B cell (primary cell): ENCODE measurements at regions not wholly inside any gene's neighbourhood (a gene's known extent, or its start where the extent isn't known, plus 50 kb on each side); places are given as distances from the start of the nearest gene placed in this dataset.

Experiments used
- ATAC-seq: fragments of 200-7000 bp; cut with Tn5 transposase; one replicate; pipeline ENCODE4 v1.10.0; 2021; ENCODE audit warnings: low read depth, mild to moderate bottlenecking, moderate number of reproducible peaks, moderate library complexity
- CTCF ChIA-PET: fragments of 350-600 bp; sonication (Branson Sonifier 250); formaldehyde crosslinking; loops from one replicate; lab custom pipeline; 2021; ENCODE audit warnings: antibody characterized with exemption, inconsistent platforms; lab: Charles Lee
- POLR2A ChIA-PET: fragments of 350-600 bp; sonication (Branson Sonifier 250); formaldehyde crosslinking; loops from one replicate; lab custom pipeline; 2021; ENCODE audit warnings: antibody characterized with exemption; lab: Charles Lee
- DNase-seq: peaks from one replicate; pipeline ENCODE4 v3.0.0; 2013
- H2AFZ ChIP-seq: 2 replicates; pipeline ENCODE4 v1.6.1; 2012; ENCODE audit warnings: mild to moderate bottlenecking, low read depth, low read length; ENCODE audit not compliant: insufficient read depth, poor library complexity, severe bottlenecking
- H3K27ac ChIP-seq, 2 donors: 1 replicate in 1 of 2; 2 replicates in 1 of 2; pipeline ENCODE4 v1.5.1; 2012 to 2013; ENCODE audit warnings: low read length in 2 of 2, mild to moderate bottlenecking in 2 of 2, moderate library complexity in 1 of 2
- H3K27me3 ChIP-seq, 4 experiments: fragments of 200-600 bp in 1 of 4; sonication (generic) in 1 of 4; replicated peaks in 1 of 4; 1 replicate in 2 of 4; 2 replicates in 2 of 4; pipeline versions ENCODE4 v1.6.1 to v1.7.0; 2013 to 2016; ENCODE audit warnings: low read length in 3 of 4, mild to moderate bottlenecking in 2 of 4, mixed read lengths in 1 of 4, moderate library complexity in 1 of 4; ENCODE audit not compliant: insufficient read depth in 4 of 4, control insufficient read depth in 3 of 4; ENCODE audit errors: control extremely low read depth in 1 of 4
- H3K36me3 ChIP-seq, 2 experiments: replicated peaks in 1 of 2; 1 replicate in 1 of 2; 2 replicates in 1 of 2; pipeline versions ENCODE4 v1.6.1 to v1.7.1; 2013; ENCODE audit warnings: low read length in 1 of 2; ENCODE audit not compliant: insufficient read depth in 2 of 2, control insufficient read depth in 1 of 2; ENCODE audit errors: control extremely low read depth in 1 of 2, extremely low read depth in 1 of 2
- H3K4me1 ChIP-seq, 2 donors: fragments of 200-600 bp in 1 of 2; sonication (generic) in 1 of 2; 1 replicate in 1 of 2; 2 replicates in 1 of 2; pipeline versions ENCODE4 v1.5.1 to v1.6.1; 2013 to 2017; ENCODE audit warnings: low read length in 2 of 2; ENCODE audit not compliant: control insufficient read depth in 2 of 2, insufficient read depth in 2 of 2
- H3K4me2 ChIP-seq: replicated peaks from 2 replicates; pipeline ENCODE3; 2012; ENCODE audit warnings: mild to moderate bottlenecking, low read depth, low read length; ENCODE audit not compliant: poor library complexity, severe bottlenecking
- H3K4me3 ChIP-seq, 5 experiments: fragments of 200-600 bp in 1 of 5; sonication (generic) in 1 of 5; 1 replicate in 3 of 5; 2 replicates in 2 of 5; pipeline versions ENCODE4 v1.5.1 to v1.7.0; 2011 to 2016; ENCODE audit warnings: low read length in 4 of 5, mild to moderate bottlenecking in 4 of 5, low read depth in 2 of 5, control low read depth in 1 of 5, moderate library complexity in 1 of 5; ENCODE audit not compliant: insufficient read depth in 1 of 5; ENCODE audit errors: control extremely low read depth in 1 of 5, extremely low read depth in 1 of 5
- H3K79me2 ChIP-seq: fragments of 200-600 bp; sonication (generic); one replicate; pipeline ENCODE4 v1.6.0; 2016; ENCODE audit warnings: low read length; ENCODE audit not compliant: control insufficient read depth, insufficient read depth
- H3K9ac ChIP-seq: fragments of 200-600 bp; sonication (generic); 2 replicates; pipeline ENCODE4 v1.6.1; 2017; ENCODE audit warnings: mild to moderate bottlenecking, low read length, moderate library complexity
- H3K9me3 ChIP-seq, 3 donors: one replicate each; pipeline versions ENCODE4 v1.6.1 to v1.7.1; 2013; ENCODE audit warnings: low read length in 2 of 3; ENCODE audit not compliant: control insufficient read depth in 2 of 3, insufficient read depth in 1 of 3; ENCODE audit errors: control extremely low read depth in 1 of 3
- H4K20me1 ChIP-seq: 2 replicates; pipeline ENCODE4 v1.6.0; 2012; ENCODE audit warnings: mild to moderate bottlenecking, low read length; ENCODE audit not compliant: insufficient read depth, control insufficient read depth, poor library complexity, severe bottlenecking
- H3K27ac Mint-ChIP-seq: one replicate; pipeline ENCODE4 v1.8.0; 2021; ENCODE audit warnings: mixed read lengths
- H3K27me3 Mint-ChIP-seq: one replicate; pipeline ENCODE4 v1.8.0; 2021; ENCODE audit warnings: mixed read lengths
- H3K4me1 Mint-ChIP-seq: one replicate; pipeline ENCODE4 v1.8.0; 2021; ENCODE audit warnings: mixed read lengths
- H3K4me3 Mint-ChIP-seq: one replicate; pipeline ENCODE4 v1.8.0; 2021; ENCODE audit warnings: mixed read lengths
- H3K9me3 Mint-ChIP-seq: one replicate; pipeline ENCODE4 v1.8.0; 2022; ENCODE audit warnings: mixed read lengths; ENCODE audit not compliant: insufficient read depth
- CTCF ChIP-seq: fragments of 200-600 bp; IDR thresholded peaks from one replicate; pipeline ENCODE4 v1.8.0; 2022; ENCODE audit warnings: antibody characterized with exemption, mild to moderate bottlenecking
- EZH2 ChIP-seq: IDR thresholded peaks from 2 replicates; pipeline ENCODE4 v1.6.1; 2012; ENCODE audit warnings: borderline replicate concordance, low read depth, mild to moderate bottlenecking, moderate library complexity, low read length; ENCODE audit not compliant: insufficient read depth, poor library complexity, severe bottlenecking
- WGBS: methylation state at CpG from one replicate; pipeline ENCODE4 v1.1.5; 2013; ENCODE audit warnings: missing lambda C conversion rate; ENCODE audit not compliant: insufficient coverage; 5-methylcytosine and 5-hydroxymethylcytosine counted together
- intact Hi-C: fragments of 100-400 bp; cut with micrococcal nuclease; formaldehyde crosslinking; loops from one replicate; pipeline ENCODE4 v1.10.0; 2022

- no peak for DNase-seq
- Mint-ChIP-seq H3K9me3 (no peaks in the 10 kb centered on the region), H3K27ac (no peak overlapping the region), H3K27me3 (peaks cover 3% of the 10 kb centered on the region), H3K4me3 (no peak overlapping the region), H3K4me1 (peaks cover 3% of the 10 kb centered on the region)
- Histone ChIP-seq H3K9me3 (no peaks in the 10 kb centered on the region), H3K4me3 (no peak overlapping the region), H3K27me3 (no peaks in the 10 kb centered on the region), H3K4me1 (no peaks in the 10 kb centered on the region), H3K27ac (no peak overlapping the region), H3K9ac (no peak overlapping the region), H3K4me2 (no peak overlapping the region), H4K20me1 (no peaks in the 10 kb centered on the region), H3K36me3 (no peaks in the 10 kb centered on the region), H2AFZ (no peak overlapping the region), H3K79me2 (no peaks in the 10 kb centered on the region)
- no peak for ATAC-seq
- TF ChIP-seq CTCF: no peak
- TF ChIP-seq EZH2: no peak
- POLR2A ChIA-PET: no interaction called here
- intact Hi-C loops: no loop called here
- CTCF ChIA-PET: no interaction called here
- no CpG with 5 or more reads among the region's 3 CpGs for WGBS
Observed at GRCh38 chr4:14386196-14386595, 616.1 kb upstream of the CPEB2 start.

GRCh38 chr4:14387647-14388046 lies 614.6 kb upstream of the CPEB2 start:
- no peak overlapping the region for H3K27ac ChIP-seq
- H3K9ac ChIP-seq: no peak overlapping the region
- no peaks in the 10 kb centered on the region for H3K27me3 ChIP-seq
- H3K4me3 Mint-ChIP-seq: no peak overlapping the region
- H3K36me3 ChIP-seq: no peaks in the 10 kb centered on the region
- H3K4me1 Mint-ChIP-seq: peaks cover 3% of the 10 kb centered on the region
- H3K79me2 ChIP-seq: no peaks in the 10 kb centered on the region
- no peak overlapping the region for H3K27ac Mint-ChIP-seq
- H3K9me3 ChIP-seq: no peaks in the 10 kb centered on the region
- H3K4me3 ChIP-seq: no peak overlapping the region
- no peak overlapping the region for H3K4me2 ChIP-seq
- ATAC-seq (no peak), DNase-seq (no peak)
- POLR2A ChIA-PET: no interaction called here
- WGBS: 60% methylated on average over 1 of the region's 2 CpGs
- H3K27me3 Mint-ChIP-seq: peaks cover 3% of the 10 kb centered on the region
- H4K20me1 ChIP-seq: no peaks in the 10 kb centered on the region
- H2AFZ ChIP-seq: no peak overlapping the region
- TF ChIP-seq EZH2 (no peak), CTCF (no peak)
- H3K4me1 ChIP-seq: no peaks in the 10 kb centered on the region
- CTCF ChIA-PET: no interaction called here
- intact Hi-C loops: no loop called here
- no peaks in the 10 kb centered on the region for H3K9me3 Mint-ChIP-seq
